ENCODE measurements at regions not wholly inside any gene's neighbourhood (a gene's known extent, or its start where the extent isn't known, plus 50 kb on each side); places are given as distances from the start of the nearest gene placed in this dataset.

DNA sequence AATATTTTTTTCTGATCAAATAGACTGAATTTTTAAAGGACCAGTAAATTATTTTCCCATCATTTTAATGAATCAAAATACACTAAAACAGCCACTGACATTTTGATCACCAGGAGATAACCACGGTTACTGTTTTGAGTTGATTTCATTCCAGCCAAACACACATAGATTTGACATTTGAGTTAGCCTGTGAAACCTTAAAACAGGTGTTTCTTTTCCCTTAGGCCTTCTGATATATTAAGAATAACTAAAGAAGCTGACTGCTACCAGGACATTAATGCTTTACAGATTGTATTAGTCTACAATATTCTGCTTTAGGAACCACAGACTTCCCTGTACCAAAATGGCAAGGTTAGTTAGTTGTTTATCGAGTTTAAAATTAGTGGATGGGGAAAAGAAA lies 193.4 kb downstream of the OMA1 start:
- no peak for TF ChIP-seq CTCF (IDR thresholded peaks at IDR 0.05; ENCODE audit: extremely low read depth, low read depth, low read length)
- Histone ChIP-seq H3K27me3 (ENCODE audit: insufficient read depth, low read length) (no peaks in the 10 kb centered on the region), H3K4me1 (ENCODE audit: insufficient read depth, low read length) (no peaks in the 10 kb centered on the region), H2AFZ (ENCODE audit: low read length) (no peak overlapping the region), H3K79me2 (ENCODE audit: insufficient read depth, low read length) (no peaks in the 10 kb centered on the region), H3K27ac (ENCODE audit: low read depth, low read length) (no peak overlapping the region), H3K9me3 (ENCODE audit: low read depth, low read length) (no peaks in the 10 kb centered on the region), H3K4me3 (ENCODE audit: insufficient read depth, low read length) (no peak overlapping the region), H3K36me3 (ENCODE audit: insufficient read depth, low read length) (no peaks in the 10 kb centered on the region), H4K20me1 (ENCODE audit: insufficient read depth, low read length) (no peaks in the 10 kb centered on the region), H3K4me2 (ENCODE audit: insufficient read depth, low read length) (no peak overlapping the region)
- no peak for DNase-seq (ENCODE audit: insufficient read length, low spot score, missing footprints)

- no peaks in the 10 kb centered on the region for H3K36me3 ChIP-seq (ENCODE audit: insufficient read depth, low read length)
- H2AFZ ChIP-seq (ENCODE audit: low read length), result no peak overlapping the region
- H3K27ac ChIP-seq (ENCODE audit: low read depth, low read length), result no peak overlapping the region
- no peaks in the 10 kb centered on the region for H4K20me1 ChIP-seq (ENCODE audit: insufficient read depth, low read length)
- H3K4me3 ChIP-seq (ENCODE audit: insufficient read depth, low read length), result no peak overlapping the region
- H3K4me1 ChIP-seq (ENCODE audit: insufficient read depth, low read length), result no peaks in the 10 kb centered on the region
- no peak for DNase-seq (ENCODE audit: insufficient read length, low spot score, missing footprints)
- H3K4me2 ChIP-seq (ENCODE audit: insufficient read depth, low read length), result no peak overlapping the region
- no peaks in the 10 kb centered on the region for H3K27me3 ChIP-seq (ENCODE audit: insufficient read depth, low read length)
- H3K9me3 ChIP-seq (ENCODE audit: low read depth, low read length), result no peaks in the 10 kb centered on the region
- no peak for TF ChIP-seq CTCF (IDR thresholded peaks at IDR 0.05; ENCODE audit: extremely low read depth, low read depth, low read length)
- H3K79me2 ChIP-seq (ENCODE audit: insufficient read depth, low read length), result no peaks in the 10 kb centered on the region
Observed at GRCh38 chr1:58352476-58353092, 193.9 kb downstream of the OMA1 start.

DNA sequence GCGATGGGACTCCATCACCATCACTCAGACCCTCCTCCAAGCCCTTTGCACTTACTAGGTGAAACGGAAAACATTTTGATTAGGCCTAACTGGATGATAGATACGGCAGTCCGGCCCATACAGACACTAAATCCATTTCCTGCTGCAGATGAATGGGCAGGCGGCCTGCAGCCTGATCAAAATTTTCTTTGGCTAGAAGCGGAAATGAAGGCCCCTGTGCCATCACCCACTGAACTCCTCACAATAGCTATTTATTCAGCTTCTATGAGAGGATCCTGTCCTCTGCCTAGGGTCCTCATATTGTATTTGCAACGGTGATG lies 200.5 kb downstream of the OMA1 start:
- Histone ChIP-seq H3K4me1 (ENCODE audit: insufficient read depth, low read length) (no peaks in the 10 kb centered on the region), H3K27me3 (ENCODE audit: insufficient read depth, low read length) (no peaks in the 10 kb centered on the region), H3K4me3 (ENCODE audit: insufficient read depth, low read length) (no peak overlapping the region), H4K20me1 (ENCODE audit: insufficient read depth, low read length) (no peaks in the 10 kb centered on the region), H3K36me3 (ENCODE audit: insufficient read depth, low read length) (no peaks in the 10 kb centered on the region), H3K9me3 (ENCODE audit: low read depth, low read length) (no peaks in the 10 kb centered on the region), H3K27ac (ENCODE audit: low read depth, low read length) (no peak overlapping the region), H3K4me2 (ENCODE audit: insufficient read depth, low read length) (no peak overlapping the region), H2AFZ (ENCODE audit: low read length) (no peak overlapping the region), H3K79me2 (ENCODE audit: insufficient read depth, low read length) (no peaks in the 10 kb centered on the region)
- TF ChIP-seq CTCF (IDR thresholded peaks at IDR 0.05; ENCODE audit: extremely low read depth, low read depth, low read length), result no peak
- DNase-seq (ENCODE audit: insufficient read length, low spot score, missing footprints), result no peak

GRCh38 chr1:58345215-58346035 lies 201.1 kb downstream of the OMA1 start:
- no peaks in the 10 kb centered on the region for H3K36me3 ChIP-seq (ENCODE audit: insufficient read depth, low read length)
- H3K27me3 ChIP-seq (ENCODE audit: insufficient read depth, low read length), result no peaks in the 10 kb centered on the region
- TF ChIP-seq CTCF (IDR thresholded peaks at IDR 0.05; ENCODE audit: extremely low read depth, low read depth, low read length), result no peak
- no peaks in the 10 kb centered on the region for H4K20me1 ChIP-seq (ENCODE audit: insufficient read depth, low read length)
- no peaks in the 10 kb centered on the region for H3K79me2 ChIP-seq (ENCODE audit: insufficient read depth, low read length)
- H2AFZ ChIP-seq (ENCODE audit: low read length), result no peak overlapping the region
- no peak overlapping the region for H3K27ac ChIP-seq (ENCODE audit: low read depth, low read length)
- no peak for DNase-seq (ENCODE audit: insufficient read length, low spot score, missing footprints)
- H3K4me1 ChIP-seq (ENCODE audit: insufficient read depth, low read length), result no peaks in the 10 kb centered on the region
- H3K4me2 ChIP-seq (ENCODE audit: insufficient read depth, low read length), result no peak overlapping the region
- H3K9me3 ChIP-seq (ENCODE audit: low read depth, low read length), result no peaks in the 10 kb centered on the region
- H3K4me3 ChIP-seq (ENCODE audit: insufficient read depth, low read length), result no peak overlapping the region
